Cardiac muscle cell (in vitro differentiated cells and primary cell): ENCODE measurements at regions not wholly inside any gene's neighbourhood (a gene's known extent, or its start where the extent isn't known, plus 50 kb on each side); places are given as distances from the start of the nearest gene placed in this dataset.

Experiments
- DNase-seq, 2 donors: peaks; one replicate each; pipeline versions ENCODE4 v3.0.0 to v3.0.0-alpha.2; 2010 to 2017; ENCODE audit warnings: low read depth in 1 of 2, low spot score in 1 of 2
- H3K27ac ChIP-seq: fragments of 200-600 bp; sonication (generic); 2 replicates; pipeline ENCODE4 v1.5.1; 2016
- H3K27me3 ChIP-seq: fragments of 200-600 bp; sonication (generic); 2 replicates; pipeline ENCODE4 v1.6.0; 2016; ENCODE audit warnings: control low read depth
- H3K36me3 ChIP-seq: fragments of 200-600 bp; sonication (generic); 2 replicates; pipeline ENCODE4 v1.5.1; 2016; ENCODE audit warnings: control low read depth
- H3K4me1 ChIP-seq: fragments of 200-600 bp; sonication (generic); 2 replicates; pipeline ENCODE4 v1.8.1; 2017; ENCODE audit warnings: low read depth, mild to moderate bottlenecking, mixed run types
- H3K4me3 ChIP-seq: fragments of 200-600 bp; sonication (generic); 2 replicates; pipeline ENCODE4 v1.5.1; 2016; ENCODE audit warnings: mild to moderate bottlenecking
- H3K9me3 ChIP-seq: fragments of 200-600 bp; sonication (generic); 2 replicates; pipeline ENCODE4 v1.5.1; 2017; ENCODE audit warnings: low read depth, mild to moderate bottlenecking, control low read depth
- TF ChIP-seq, protein P1 (sequence below): IDR thresholded peaks from 2 replicates; pipeline ENCODE4 v1.5.1; 2012; ENCODE audit warnings: low read depth, mild to moderate bottlenecking, low read length

GRCh38 chr5:124131466-124131865, 615.0 kb downstream of the ZNF608 start:
- H3K27ac ChIP-seq, result no peak overlapping the region
- no peaks in the 10 kb centered on the region for H3K9me3 ChIP-seq
- no peaks in the 10 kb centered on the region for H3K27me3 ChIP-seq
- H3K4me3 ChIP-seq, result no peak overlapping the region
- TF ChIP-seq, protein P1, sequence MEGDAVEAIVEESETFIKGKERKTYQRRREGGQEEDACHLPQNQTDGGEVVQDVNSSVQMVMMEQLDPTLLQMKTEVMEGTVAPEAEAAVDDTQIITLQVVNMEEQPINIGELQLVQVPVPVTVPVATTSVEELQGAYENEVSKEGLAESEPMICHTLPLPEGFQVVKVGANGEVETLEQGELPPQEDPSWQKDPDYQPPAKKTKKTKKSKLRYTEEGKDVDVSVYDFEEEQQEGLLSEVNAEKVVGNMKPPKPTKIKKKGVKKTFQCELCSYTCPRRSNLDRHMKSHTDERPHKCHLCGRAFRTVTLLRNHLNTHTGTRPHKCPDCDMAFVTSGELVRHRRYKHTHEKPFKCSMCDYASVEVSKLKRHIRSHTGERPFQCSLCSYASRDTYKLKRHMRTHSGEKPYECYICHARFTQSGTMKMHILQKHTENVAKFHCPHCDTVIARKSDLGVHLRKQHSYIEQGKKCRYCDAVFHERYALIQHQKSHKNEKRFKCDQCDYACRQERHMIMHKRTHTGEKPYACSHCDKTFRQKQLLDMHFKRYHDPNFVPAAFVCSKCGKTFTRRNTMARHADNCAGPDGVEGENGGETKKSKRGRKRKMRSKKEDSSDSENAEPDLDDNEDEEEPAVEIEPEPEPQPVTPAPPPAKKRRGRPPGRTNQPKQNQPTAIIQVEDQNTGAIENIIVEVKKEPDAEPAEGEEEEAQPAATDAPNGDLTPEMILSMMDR, result no peak
- DNase-seq, result no peak
- no peaks in the 10 kb centered on the region for H3K36me3 ChIP-seq
- peaks cover 8% of the 10 kb centered on the region for H3K4me1 ChIP-seq

DNA sequence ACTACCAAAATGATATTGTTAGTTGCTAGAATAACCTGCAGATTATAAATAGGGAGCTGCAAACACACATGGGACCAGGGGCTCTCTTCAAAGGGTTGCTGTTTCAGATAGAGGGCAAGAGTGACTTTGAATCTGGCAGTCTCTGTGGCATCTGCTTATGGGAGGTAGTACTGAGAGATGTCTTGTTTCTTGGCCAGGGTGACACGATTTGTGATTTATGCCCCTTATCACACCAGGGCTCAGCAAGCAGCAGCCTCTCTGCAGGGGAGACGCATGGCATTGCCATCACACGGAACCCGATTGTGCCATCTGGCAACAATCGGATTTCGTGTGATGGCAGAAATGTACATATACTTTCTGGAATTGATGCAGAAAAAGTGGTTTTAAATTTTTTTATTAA, 615.6 kb downstream of the ZNF608 start:
- H3K9me3 ChIP-seq, result no peaks in the 10 kb centered on the region
- TF ChIP-seq, protein P1, result no peak
- no peak overlapping the region for H3K4me3 ChIP-seq
- peaks cover 8% of the 10 kb centered on the region for H3K4me1 ChIP-seq
- no peaks in the 10 kb centered on the region for H3K27me3 ChIP-seq
- DNase-seq, result no peak
- no peaks in the 10 kb centered on the region for H3K36me3 ChIP-seq
- H3K27ac ChIP-seq, result no peak overlapping the region

GRCh38 chr5:124128867-124129266, 616.9 kb downstream of the CSNK1G3 start:
- H3K27ac ChIP-seq, result no peak overlapping the region
- H3K27me3 ChIP-seq, result no peaks in the 10 kb centered on the region
- DNase-seq, result no peak
- no peaks in the 10 kb centered on the region for H3K36me3 ChIP-seq
- TF ChIP-seq, protein P1, result no peak
- H3K9me3 ChIP-seq, result no peaks in the 10 kb centered on the region
- no peak overlapping the region for H3K4me3 ChIP-seq
- H3K4me1 ChIP-seq, result peaks cover 8% of the 10 kb centered on the region

GRCh38 chr5:124126504-124127217, 614.7 kb downstream of the CSNK1G3 start:
- Histone ChIP-seq H3K27ac (no peak overlapping the region), H3K36me3 (no peaks in the 10 kb centered on the region), H3K4me1 (peaks cover 8% of the 10 kb centered on the region), H3K27me3 (no peaks in the 10 kb centered on the region), H3K4me3 (no peak overlapping the region), H3K9me3 (no peaks in the 10 kb centered on the region)
- TF ChIP-seq, protein P1, result no peak
- DNase-seq, result no peak

DNA sequence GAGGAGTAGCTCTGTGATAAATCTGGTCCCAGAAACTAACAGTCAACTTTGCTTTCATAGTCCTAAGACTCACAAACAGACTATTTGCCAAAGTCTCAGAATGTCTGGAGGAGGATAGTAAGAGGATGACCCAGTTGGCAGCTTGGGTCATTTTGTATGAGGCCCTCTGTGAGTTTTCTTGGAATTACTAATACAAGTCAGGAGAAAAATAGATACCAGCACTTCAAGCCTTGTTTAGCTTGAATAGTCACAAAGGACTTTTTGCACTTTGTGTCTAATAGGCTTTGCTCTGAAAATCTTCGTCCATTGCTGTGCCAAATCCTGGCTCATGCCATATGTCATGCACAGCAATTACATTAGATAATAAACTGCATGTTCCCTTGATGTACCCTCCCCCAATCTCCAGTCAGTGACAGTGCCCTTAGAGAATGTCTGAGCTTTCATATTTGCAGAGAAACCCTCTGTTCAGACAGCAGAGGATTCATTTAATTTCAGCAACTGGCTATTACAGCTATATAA, 612.8 kb downstream of the CSNK1G3 start:
- H3K9me3 ChIP-seq, result no peaks in the 10 kb centered on the region
- H3K4me1 ChIP-seq, result peaks cover 8% of the 10 kb centered on the region
- no peaks in the 10 kb centered on the region for H3K36me3 ChIP-seq
- DNase-seq, result peak in 1 of 2 donors; percentile 18
- H3K4me3 ChIP-seq, result no peak overlapping the region
- no peaks in the 10 kb centered on the region for H3K27me3 ChIP-seq
- TF ChIP-seq, protein P1, result no peak
- no peak overlapping the region for H3K27ac ChIP-seq
